K562 (cell line): ENCODE measurements at regions not wholly inside any gene's neighbourhood (a gene's known extent, or its start where the extent isn't known, plus 50 kb on each side); places are given as distances from the start of the nearest gene placed in this dataset.
A peak's percentile ranks its signal among the peaks of the same experiment; 100 is the strongest.

ENCODE experiments used
- ATAC-seq: fragments of 200-7000 bp; cut with Tn5 transposase; 3 replicates; pipeline ENCODE4 v1.9.1; 2020; ENCODE audit warnings: moderate library complexity
- BruUV-seq: library from RNA; stranded (reverse); fragments of 400-500 nt; replicated peaks from 2 replicates; lab custom pipeline; 2021; lab: Mats Ljungman, UMichigan
- CTCF ChIA-PET: fragments of 300-600 bp; formaldehyde crosslinking; extraction: SDS; loops from one replicate; lab custom pipeline; 2021; ENCODE audit warnings: low intra/inter-chr PET ratio; lab: Yijun Ruan, JAX
- POLR2A ChIA-PET: fragments of 300-600, 350-650 bp; sonication (Branson Sonifier 250); formaldehyde crosslinking; extraction: SDS; loops from one replicate; lab custom pipeline; 2021; ENCODE audit warnings: antibody characterized with exemption, inconsistent platforms; lab: Yijun Ruan, JAX
- DNase-seq, 4 experiments: peaks; one replicate each; pipeline versions ENCODE4 v3.0.0 to v3.0.0-alpha.2; 2011 to 2018; ENCODE audit warnings: low spot score in 3 of 4, mixed read lengths in 3 of 4; ENCODE audit errors: extremely low read depth in 1 of 4
- FAIRE-seq: peaks from 2 replicates; lab custom pipeline; 2011; peaks lifted over from hg19 to GRCh38; lab: Jason Lieb, UNC
- H2AFZ ChIP-seq: 2 replicates; pipeline ENCODE4 v1.6.0; 2011; ENCODE audit warnings: low read depth, low read length, control low read depth, inconsistent platforms
- H3K27ac ChIP-seq: fragments of 200-600 bp; 3 replicates; pipeline ENCODE4 v1.8.0; 2011; ENCODE audit warnings: low read depth, mild to moderate bottlenecking, control low read depth, inconsistent platforms, low read length, moderate library complexity, mixed read lengths; ENCODE audit errors: extremely low read depth
- H3K27me3 ChIP-seq, 2 experiments: fragments of 300-600 bp in 1 of 2; 2 replicates in 1 of 2; 3 replicates in 1 of 2; pipeline versions ENCODE4 v1.6.0 to v1.8.0; 2011; ENCODE audit warnings: inconsistent platforms in 2 of 2, low read length in 2 of 2, mild to moderate bottlenecking in 1 of 2, mixed read lengths in 1 of 2, moderate library complexity in 1 of 2; ENCODE audit not compliant: control insufficient read depth in 2 of 2, insufficient read depth in 2 of 2
- H3K36me3 ChIP-seq: fragments of 300-600 bp; 3 replicates; pipeline ENCODE4 v1.8.0; 2011; ENCODE audit warnings: mild to moderate bottlenecking, low read length, inconsistent platforms; ENCODE audit not compliant: control insufficient read depth, insufficient read depth
- H3K4me1 ChIP-seq, 2 experiments: fragments of 200-600 bp in 1 of 2; replicated peaks in 1 of 2; 2 replicates in 1 of 2; 3 replicates in 1 of 2; pipeline versions ENCODE4 v1.5.1 to v1.8.0; 2011; ENCODE audit warnings: inconsistent platforms in 2 of 2, low read length in 2 of 2, mild to moderate bottlenecking in 1 of 2, mixed read lengths in 1 of 2, moderate library complexity in 1 of 2; ENCODE audit not compliant: control insufficient read depth in 2 of 2, insufficient read depth in 2 of 2
- H3K4me2 ChIP-seq: 2 replicates; pipeline ENCODE4 v1.6.1; 2011; ENCODE audit warnings: low read length, control low read depth, inconsistent platforms, mixed read lengths; ENCODE audit not compliant: insufficient read depth
- H3K4me3 ChIP-seq: fragments of 200-600 bp; sonication (generic), shearing (Covaris generic); 2 replicates; pipeline ENCODE4 v1.5.1; 2016; ENCODE audit warnings: control low read depth, inconsistent platforms
- H3K79me2 ChIP-seq: fragments of 200-600 bp; 3 replicates; pipeline ENCODE4 v1.8.0; 2011; ENCODE audit warnings: low read length, inconsistent platforms; ENCODE audit not compliant: control insufficient read depth, insufficient read depth
- H3K9ac ChIP-seq, 2 experiments: 2 replicates each; pipeline versions ENCODE4 v1.6.0 to v1.6.1; 2011; ENCODE audit warnings: low read depth in 2 of 2, low read length in 2 of 2, control low read depth in 1 of 2, inconsistent platforms in 1 of 2, mild to moderate bottlenecking in 1 of 2, mixed read lengths in 1 of 2; ENCODE audit not compliant: insufficient read depth in 1 of 2
- H3K9me1 ChIP-seq: one replicate; pipeline ENCODE4 v1.6.0; 2011; ENCODE audit warnings: inconsistent platforms, mild to moderate bottlenecking, low read length, moderate library complexity; ENCODE audit not compliant: control insufficient read depth, insufficient read depth
- H3K9me3 ChIP-seq: replicated peaks from 2 replicates; pipeline ENCODE4 v1.5.1; 2011; ENCODE audit warnings: low read depth, low read length, inconsistent platforms; ENCODE audit not compliant: control insufficient read depth, insufficient read depth
- H4K20me1 ChIP-seq: replicated peaks from 2 replicates; pipeline ENCODE4 v1.6.1; 2011; ENCODE audit warnings: low read length, inconsistent platforms, mixed read lengths; ENCODE audit not compliant: control insufficient read depth, insufficient read depth
- CTCF ChIP-seq, 3 experiments: IDR thresholded peaks in 2 of 3; conservative IDR thresholded peaks in 1 of 3; 2 replicates each; pipeline ENCODE4 v1.5.1; 2011 to 2012; ENCODE audit warnings: low read length in 3 of 3, mild to moderate bottlenecking in 3 of 3, control low read depth in 2 of 3, improper control_type of control experiment in 1 of 3, inconsistent platforms in 1 of 3, low read depth in 1 of 3, mixed read lengths in 1 of 3, moderate library complexity in 1 of 3; ENCODE audit not compliant: insufficient read depth in 2 of 3
- FOXP1 ChIP-seq: sonication (generic); formaldehyde crosslinking; IDR thresholded peaks from 2 replicates; pipeline ENCODE4 v1.8.0; 2022; ENCODE audit warnings: mild to moderate bottlenecking, missing genetic modification reagents
- HDAC2 ChIP-seq: fragments of 450-650 bp; IDR thresholded peaks from 2 replicates; pipeline ENCODE4 v1.6.1; 2016; ENCODE audit warnings: mild to moderate bottlenecking
- KLF16 ChIP-seq: IDR thresholded peaks from 2 replicates; pipeline ENCODE4 v1.6.1; 2016; ENCODE audit warnings: antibody characterized with exemption
- MCM7 ChIP-seq, 2 experiments: fragments of 450-650 bp; IDR thresholded peaks; 2 replicates each; pipeline ENCODE4 v1.6.1; 2016 to 2018
- NRF1 ChIP-seq, 2 experiments: fragments of 450-650 bp; IDR thresholded peaks in 1 of 2; conservative IDR thresholded peaks in 1 of 2; 2 replicates each; pipeline ENCODE4 v1.6.1; 2014; ENCODE audit warnings: mild to moderate bottlenecking in 2 of 2
- POLR2A ChIP-seq: fragments of 450-650 bp; conservative IDR thresholded peaks from 2 replicates; pipeline ENCODE4 v1.6.1; 2016
- RAD21 ChIP-seq, 2 experiments: fragments of 250-450 bp in 1 of 2; fragments of 450-650 bp in 1 of 2; sonication (Bioruptor Pico) in 1 of 2; formaldehyde crosslinking in 1 of 2; IDR thresholded peaks in 1 of 2; conservative IDR thresholded peaks in 1 of 2; 2 replicates each; pipeline versions ENCODE4 v1.4.0 to v1.8.0; 2020 to 2022; ENCODE audit warnings: mild to moderate bottlenecking in 2 of 2, moderate library complexity in 1 of 2
- RBFOX2 ChIP-seq: fragments of 200-400 bp; formaldehyde crosslinking; IDR thresholded peaks from 2 replicates; pipeline ENCODE4 v1.6.1; 2017; ENCODE audit warnings: low read depth, mild to moderate bottlenecking, low read length, moderate library complexity
- SMC3 ChIP-seq: conservative IDR thresholded peaks from 2 replicates; pipeline ENCODE4 v1.6.1; 2011; ENCODE audit warnings: low read depth, low read length, improper control_type of control experiment; ENCODE audit not compliant: insufficient read depth
- TFAP4 ChIP-seq: sonication (generic); formaldehyde crosslinking; IDR thresholded peaks from 2 replicates; pipeline ENCODE4 v1.8.0; 2022; ENCODE audit warnings: missing genetic modification reagents, mild to moderate bottlenecking, moderate library complexity, borderline replicate concordance
- ZBTB17 ChIP-seq: fragments of 450-650 bp; formaldehyde crosslinking; IDR thresholded peaks from 2 replicates; pipeline ENCODE4 v1.4.0; 2020; ENCODE audit warnings: mild to moderate bottlenecking
- ZHX1 ChIP-seq: fragments of 150-350 bp; conservative IDR thresholded peaks from 2 replicates; pipeline ENCODE4 v1.6.1; 2014; ENCODE audit warnings: low read length
- ZKSCAN1 ChIP-seq: fragments of 150-350 bp; IDR thresholded peaks from 2 replicates; pipeline ENCODE4 v1.6.1; 2016; ENCODE audit warnings: low read depth, low read length
- ZNF280B ChIP-seq: fragments of 250-450 bp; sonication (Bioruptor Pico); IDR thresholded peaks from 2 replicates; pipeline ENCODE4 v1.5.1; 2021; ENCODE audit warnings: mild to moderate bottlenecking
- WGBS: fragments of 100-300 bp; shearing (Covaris generic); methylation state at CpG from one replicate; pipeline ENCODE4 v1.1.6; 2016; ENCODE audit warnings: low coverage, mixed read lengths; ENCODE audit not compliant: insufficient coverage; ENCODE audit errors: missing lambda C conversion rate; 5-methylcytosine and 5-hydroxymethylcytosine counted together
- in situ Hi-C: fragments of 300-500 bp; cut with MboI; formaldehyde crosslinking; loops from 4 replicates; pipeline ENCODE4 v1.15.0; 2018; ENCODE audit warnings: inconsistent platforms, mixed read lengths
- intact Hi-C: fragments of 100-400 bp; cut with micrococcal nuclease; formaldehyde crosslinking; loops from 2 replicates; pipeline ENCODE4 v1.14.2; 2022

- Histone ChIP-seq H3K4me2 (no peak overlapping the region), H3K9ac (no peak overlapping the region), H3K27ac (no peak overlapping the region), H4K20me1 (no peaks in the 10 kb centered on the region), H3K4me3 (no peak overlapping the region), H3K9me1 (no peaks in the 10 kb centered on the region), H3K4me1 (no peaks in the 10 kb centered on the region), H3K79me2 (no peaks in the 10 kb centered on the region), H2AFZ (no peak overlapping the region), H3K36me3 (no peaks in the 10 kb centered on the region), H3K9me3 (no peaks in the 10 kb centered on the region), H3K27me3 (no peaks in the 10 kb centered on the region)
- intact Hi-C loops = loop anchor here (1.0 kb wide), 1 partner anchor 1081 kb away; no protein-coding TSS in a partner anchor
- BruUV-seq = no TSS peak
- ATAC-seq = peak; percentile 77
- POLR2A ChIA-PET = no interaction called here
- WGBS = 0% methylated on average over 10 of the region's 10 CpGs
- CTCF ChIA-PET = interaction anchor here (1.0 to 1.2 kb wide), 2 partner anchors 1080 to 1081 kb away, joined by 3 read pairs; no protein-coding TSS in a partner anchor
- peak; percentile 31 to 58 (median 46) for DNase-seq
- no peak for FAIRE-seq
- in situ Hi-C loops = loop anchor here (25.0 kb wide), 1 partner anchor 1081 kb away; no protein-coding TSS in a partner anchor
- TF ChIP-seq CTCF (IDR thresholded peaks at IDR 0.05 in 2 of 3, conservative IDR thresholded peaks at IDR 0.05 in 1 of 3; ENCODE audit: insufficient read depth in 2 of 3, low read depth in 1 of 3, low read length in 3 of 3) (peak; percentile 69 to 73 (median 73)), SMC3 (peak; percentile 43; the same call in 1 of the 2 replicates), ZBTB17 (CRISPR knock-in tag) (no peak), POLR2A (no peak), ZHX1 (no peak), ZKSCAN1 (no peak), TFAP4 (CRISPR knock-in tag) (no peak), FOXP1 (CRISPR knock-in tag) (no peak), NRF1 (conservative IDR thresholded peaks at IDR 0.05 in 1 of 2, IDR thresholded peaks at IDR 0.05 in 1 of 2) (peak in 1 of 2 experiments; percentile 12; a peak in 1 of 4 replicates), KLF16 (0 out of 2 replicates have a peak, but pooled peaks have one; percentile 10), MCM7 (IDR thresholded peaks at IDR 0.05) (no peak), ZNF280B (no peak), RAD21 (CRISPR knock-in tag; conservative IDR thresholded peaks at IDR 0.05 in 1 of 2, IDR thresholded peaks at IDR 0.05 in 1 of 2) (peak; percentile 44 to 60), RBFOX2 (no peak), HDAC2 (no peak)
Observed at GRCh38 chr18:73842795-73843394, 304.7 kb downstream of the FBXO15 start.
